Thyroid gland (tissue), 4 donors: ENCODE measurements at regions not wholly inside any gene's neighbourhood (a gene's known extent, or its start where the extent isn't known, plus 50 kb on each side); places are given as distances from the start of the nearest gene placed in this dataset.

Source experiments
- POLR2A ChIP-seq, 2 donors: fragments of 450-650 bp; IDR thresholded peaks; one replicate each; pipeline ENCODE4 v1.6.1; 2017; ENCODE audit warnings: antibody characterized with exemption in 2 of 2, mild to moderate bottlenecking in 2 of 2, moderate library complexity in 1 of 2
- TF ChIP-seq, protein P1 (sequence below), 6 experiments: fragments of 200-600 bp in 3 of 6; fragments of 450-650 bp in 3 of 6; sonication (generic) in 3 of 6; IDR thresholded peaks; one replicate each; pipeline ENCODE4 v1.5.1; 2016 to 2019; ENCODE audit warnings: antibody characterized with exemption in 6 of 6, mild to moderate bottlenecking in 2 of 6, inconsistent platforms in 1 of 6, moderate library complexity in 1 of 6

DNA sequence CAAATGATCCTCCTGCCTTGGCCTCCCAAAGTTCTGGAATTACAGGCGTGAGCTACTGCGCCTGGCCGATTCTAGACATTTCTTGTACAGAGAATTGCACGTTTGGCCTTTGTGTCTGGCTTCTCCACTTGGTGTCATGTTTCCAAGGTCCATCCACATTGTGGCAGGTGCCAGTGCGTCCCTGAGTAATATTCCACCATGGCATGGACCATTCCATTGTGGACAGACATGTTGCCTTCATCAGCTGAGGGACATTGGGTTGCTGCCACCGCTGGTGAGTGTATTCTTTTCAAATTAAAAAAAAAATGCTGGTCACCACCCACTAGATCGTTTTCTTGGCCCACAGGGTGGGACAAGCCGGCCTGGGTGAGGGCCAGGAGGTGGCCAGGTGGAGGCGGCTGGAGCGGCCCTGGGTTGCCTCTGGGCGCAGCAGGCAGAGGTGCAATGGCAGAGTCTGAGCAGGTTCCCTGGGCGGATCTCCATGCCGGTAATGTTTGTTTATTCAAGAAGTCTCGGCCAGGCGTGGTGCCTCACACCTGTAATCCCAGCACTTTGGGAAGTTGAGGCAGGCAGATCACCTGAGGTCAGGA is 274.1 kb downstream of the SEC14L1 start:
- TF ChIP-seq, protein P1, sequence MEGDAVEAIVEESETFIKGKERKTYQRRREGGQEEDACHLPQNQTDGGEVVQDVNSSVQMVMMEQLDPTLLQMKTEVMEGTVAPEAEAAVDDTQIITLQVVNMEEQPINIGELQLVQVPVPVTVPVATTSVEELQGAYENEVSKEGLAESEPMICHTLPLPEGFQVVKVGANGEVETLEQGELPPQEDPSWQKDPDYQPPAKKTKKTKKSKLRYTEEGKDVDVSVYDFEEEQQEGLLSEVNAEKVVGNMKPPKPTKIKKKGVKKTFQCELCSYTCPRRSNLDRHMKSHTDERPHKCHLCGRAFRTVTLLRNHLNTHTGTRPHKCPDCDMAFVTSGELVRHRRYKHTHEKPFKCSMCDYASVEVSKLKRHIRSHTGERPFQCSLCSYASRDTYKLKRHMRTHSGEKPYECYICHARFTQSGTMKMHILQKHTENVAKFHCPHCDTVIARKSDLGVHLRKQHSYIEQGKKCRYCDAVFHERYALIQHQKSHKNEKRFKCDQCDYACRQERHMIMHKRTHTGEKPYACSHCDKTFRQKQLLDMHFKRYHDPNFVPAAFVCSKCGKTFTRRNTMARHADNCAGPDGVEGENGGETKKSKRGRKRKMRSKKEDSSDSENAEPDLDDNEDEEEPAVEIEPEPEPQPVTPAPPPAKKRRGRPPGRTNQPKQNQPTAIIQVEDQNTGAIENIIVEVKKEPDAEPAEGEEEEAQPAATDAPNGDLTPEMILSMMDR (IDR thresholded peaks at IDR 0.05): no peak
- TF ChIP-seq POLR2A (IDR thresholded peaks at IDR 0.05): no peak
